ENCODE measurements at regions not wholly inside any gene's neighbourhood (a gene's known extent, or its start where the extent isn't known, plus 50 kb on each side); places are given as distances from the start of the nearest gene placed in this dataset.
"Not testable (repeated sequence)": the region's sequence is repeated elsewhere in the genome, so short reads cannot be mapped to it uniquely, and the experiment has no call there.

DNA sequence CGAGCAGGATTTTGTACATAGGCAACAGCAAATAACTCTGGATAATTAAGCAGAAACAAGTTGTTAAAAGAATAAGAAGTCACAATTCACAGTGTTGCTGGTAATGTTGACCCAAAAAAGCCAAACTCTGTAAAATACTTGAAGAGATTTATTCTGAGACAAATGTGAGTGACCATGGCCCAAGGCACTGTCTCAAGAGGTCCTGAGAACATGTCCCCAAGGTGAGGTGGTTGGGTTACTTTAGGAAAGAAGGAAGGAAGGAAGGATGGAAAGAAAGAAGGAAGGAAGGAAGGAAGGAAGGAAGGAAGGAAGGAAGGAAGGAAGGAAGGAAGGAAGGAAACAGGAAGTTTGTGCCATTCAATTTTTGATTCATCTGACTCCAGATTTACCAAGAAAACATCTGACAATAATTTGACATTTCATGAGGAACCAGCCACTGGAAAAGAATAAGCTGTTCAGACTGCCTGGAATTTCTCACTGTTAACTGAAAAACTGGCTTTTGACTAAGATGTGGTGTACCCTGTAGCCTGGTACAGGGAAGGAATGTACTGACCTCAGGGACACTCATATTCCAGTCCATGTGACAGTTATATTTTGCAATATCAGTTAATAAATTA lies 295.9 kb upstream of the TNC start:
- Histone ChIP-seq H3K79me2 (ENCODE audit: low read length) (no peaks in the 10 kb centered on the region), H2AFZ (ENCODE audit: low read depth, low read length) (no peak overlapping the region), H4K20me1 (ENCODE audit: insufficient read depth, low read length) (no peaks in the 10 kb centered on the region), H3K27me3 (ENCODE audit: low read depth, low read length) (no peaks in the 10 kb centered on the region), H3K36me3 (replicated peaks; ENCODE audit: low read depth, low read length) (peaks cover 20% of the 10 kb centered on the region), H3K27ac (ENCODE audit: low read length) (peak overlapping the region; percentile 96), H3K9ac (ENCODE audit: low read length) (peak overlapping the region; percentile 46; the same call in 1 of the 2 replicates), H3K4me2 (ENCODE audit: low read length) (peak overlapping the region; percentile 65), H3K4me3 (ENCODE audit: low read length) (peak overlapping the region; percentile 21; the same call in 1 of the 2 replicates), H3K4me1 (ENCODE audit: low read length) (peaks cover 64% of the 10 kb centered on the region), H3K9me3 (ENCODE audit: insufficient read depth, low read length) (peaks cover 3% of the 10 kb centered on the region; the same call in 1 of the 2 replicates)
- TF ChIP-seq, protein P1, sequence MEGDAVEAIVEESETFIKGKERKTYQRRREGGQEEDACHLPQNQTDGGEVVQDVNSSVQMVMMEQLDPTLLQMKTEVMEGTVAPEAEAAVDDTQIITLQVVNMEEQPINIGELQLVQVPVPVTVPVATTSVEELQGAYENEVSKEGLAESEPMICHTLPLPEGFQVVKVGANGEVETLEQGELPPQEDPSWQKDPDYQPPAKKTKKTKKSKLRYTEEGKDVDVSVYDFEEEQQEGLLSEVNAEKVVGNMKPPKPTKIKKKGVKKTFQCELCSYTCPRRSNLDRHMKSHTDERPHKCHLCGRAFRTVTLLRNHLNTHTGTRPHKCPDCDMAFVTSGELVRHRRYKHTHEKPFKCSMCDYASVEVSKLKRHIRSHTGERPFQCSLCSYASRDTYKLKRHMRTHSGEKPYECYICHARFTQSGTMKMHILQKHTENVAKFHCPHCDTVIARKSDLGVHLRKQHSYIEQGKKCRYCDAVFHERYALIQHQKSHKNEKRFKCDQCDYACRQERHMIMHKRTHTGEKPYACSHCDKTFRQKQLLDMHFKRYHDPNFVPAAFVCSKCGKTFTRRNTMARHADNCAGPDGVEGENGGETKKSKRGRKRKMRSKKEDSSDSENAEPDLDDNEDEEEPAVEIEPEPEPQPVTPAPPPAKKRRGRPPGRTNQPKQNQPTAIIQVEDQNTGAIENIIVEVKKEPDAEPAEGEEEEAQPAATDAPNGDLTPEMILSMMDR (IDR thresholded peaks at IDR 0.05; ENCODE audit: low read depth, low read length), result no peak
- no peak for TF ChIP-seq EZH2phosphoT487 (IDR thresholded peaks at IDR 0.05; ENCODE audit: low read depth)

DNA sequence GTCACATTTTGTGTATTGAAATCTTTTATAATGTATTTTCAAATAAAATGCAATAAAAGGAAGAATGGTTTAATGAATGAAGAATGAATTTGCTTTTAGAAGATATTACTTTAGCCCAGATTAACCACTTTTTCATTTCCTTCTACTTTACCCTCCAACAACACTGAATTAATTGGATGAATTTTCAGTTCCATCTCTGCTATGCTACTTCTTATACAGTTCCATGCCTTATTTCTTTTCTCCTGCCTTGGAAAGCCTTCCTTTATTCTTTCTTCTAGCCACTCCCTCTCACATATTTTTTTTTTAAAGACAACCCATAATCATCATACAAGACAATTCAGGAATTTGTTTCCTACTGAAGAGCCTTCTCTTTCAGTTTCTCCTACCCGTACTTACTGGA lies 296.6 kb upstream of the TNC start:
- Histone ChIP-seq H3K4me3 (ENCODE audit: low read length) (peak overlapping the region; percentile 5; the same call in 1 of the 2 replicates), H4K20me1 (ENCODE audit: insufficient read depth, low read length) (no peaks in the 10 kb centered on the region), H3K9ac (ENCODE audit: low read length) (peak overlapping the region; percentile 46; the same call in 1 of the 2 replicates), H3K9me3 (ENCODE audit: insufficient read depth, low read length) (peaks cover 3% of the 10 kb centered on the region; the same call in 1 of the 2 replicates), H3K27me3 (ENCODE audit: low read depth, low read length) (no peaks in the 10 kb centered on the region), H3K36me3 (replicated peaks; ENCODE audit: low read depth, low read length) (peaks cover 20% of the 10 kb centered on the region), H3K4me1 (ENCODE audit: low read length) (peaks cover 64% of the 10 kb centered on the region), H3K4me2 (ENCODE audit: low read length) (peak overlapping the region; percentile 65), H2AFZ (ENCODE audit: low read depth, low read length) (no peak overlapping the region), H3K79me2 (ENCODE audit: low read length) (no peaks in the 10 kb centered on the region), H3K27ac (ENCODE audit: low read length) (peak overlapping the region; percentile 96)
- TF ChIP-seq, protein P1 (IDR thresholded peaks at IDR 0.05; ENCODE audit: low read depth, low read length), result no peak
- no peak for TF ChIP-seq EZH2phosphoT487 (IDR thresholded peaks at IDR 0.05; ENCODE audit: low read depth)

DNA sequence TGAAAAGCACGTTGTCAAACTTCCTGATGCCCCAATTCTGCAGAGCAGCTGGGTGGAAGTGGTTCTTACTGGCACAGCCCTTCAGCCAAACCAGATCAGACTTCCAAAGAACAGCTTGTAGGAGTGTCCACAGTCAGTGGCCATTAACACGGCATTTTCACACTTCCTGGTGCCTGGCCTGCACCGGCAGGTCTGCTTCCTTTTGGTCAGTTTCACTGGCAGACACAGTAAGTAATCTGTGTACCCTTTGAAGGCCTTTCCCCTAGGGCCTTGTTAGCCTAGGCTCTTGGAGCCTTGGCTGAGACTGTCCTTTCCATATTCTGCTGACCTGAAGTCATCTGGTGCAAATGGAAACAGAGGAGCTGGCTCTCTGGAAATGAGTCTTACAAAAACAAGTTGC lies 297.5 kb upstream of the TNC start:
- Histone ChIP-seq H3K27me3 (ENCODE audit: low read depth, low read length) (no peaks in the 10 kb centered on the region), H3K4me2 (ENCODE audit: low read length) (peak overlapping the region; percentile 65), H3K4me1 (ENCODE audit: low read length) (peaks cover 64% of the 10 kb centered on the region), H3K27ac (ENCODE audit: low read length) (peak overlapping the region; percentile 96), H3K79me2 (ENCODE audit: low read length) (no peaks in the 10 kb centered on the region), H3K36me3 (replicated peaks; ENCODE audit: low read depth, low read length) (peaks cover 22% of the 10 kb centered on the region), H3K9ac (ENCODE audit: low read length) (peak overlapping the region; percentile 38), H2AFZ (ENCODE audit: low read depth, low read length) (peak overlapping the region; percentile 61), H4K20me1 (ENCODE audit: insufficient read depth, low read length) (no peaks in the 10 kb centered on the region), H3K4me3 (ENCODE audit: low read length) (peak overlapping the region; percentile 1; the same call in 1 of the 2 replicates), H3K9me3 (ENCODE audit: insufficient read depth, low read length) (peaks cover 6% of the 10 kb centered on the region; the same call in 1 of the 2 replicates)
- TF ChIP-seq EZH2phosphoT487 (IDR thresholded peaks at IDR 0.05; ENCODE audit: low read depth), result no peak
- TF ChIP-seq, protein P1 (IDR thresholded peaks at IDR 0.05; ENCODE audit: low read depth, low read length), result no peak

DNA sequence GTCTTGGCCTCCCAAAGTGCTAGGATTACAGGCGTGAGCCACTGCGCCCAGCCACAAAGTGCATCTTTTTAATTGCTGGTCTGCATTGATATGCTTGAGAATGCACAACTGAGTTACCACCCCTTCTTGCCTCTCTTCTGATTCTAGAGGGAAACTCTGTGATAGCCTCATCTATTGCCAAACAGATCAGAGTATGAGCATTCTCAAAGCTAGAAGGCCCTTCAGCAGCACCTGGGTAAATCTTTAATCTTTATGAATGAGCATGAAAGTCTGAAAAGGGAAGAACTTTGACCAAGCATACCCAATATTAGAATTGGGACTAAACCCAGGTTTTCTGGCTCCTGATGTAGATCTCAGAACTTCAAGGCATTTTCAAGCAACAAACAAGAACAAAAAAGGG lies 298.3 kb upstream of the TNC start:
- Histone ChIP-seq H3K9me3 (ENCODE audit: insufficient read depth, low read length) (peaks cover 12% of the 10 kb centered on the region; the same call in 1 of the 2 replicates), H3K79me2 (ENCODE audit: low read length) (no peaks in the 10 kb centered on the region), H3K36me3 (replicated peaks; ENCODE audit: low read depth, low read length) (peaks cover 22% of the 10 kb centered on the region), H3K4me2 (ENCODE audit: low read length) (peak overlapping the region; percentile 65), H3K27ac (ENCODE audit: low read length) (peak overlapping the region; percentile 96), H3K9ac (ENCODE audit: low read length) (peak overlapping the region; percentile 60; the same call in 1 of the 2 replicates), H3K4me3 (ENCODE audit: low read length) (peak overlapping the region; percentile 38; the same call in 1 of the 2 replicates), H4K20me1 (ENCODE audit: insufficient read depth, low read length) (no peaks in the 10 kb centered on the region), H3K27me3 (ENCODE audit: low read depth, low read length) (no peaks in the 10 kb centered on the region), H3K4me1 (ENCODE audit: low read length) (peaks cover 58% of the 10 kb centered on the region), H2AFZ (ENCODE audit: low read depth, low read length) (no peak overlapping the region)
- no peak for TF ChIP-seq EZH2phosphoT487 (IDR thresholded peaks at IDR 0.05; ENCODE audit: low read depth)
- TF ChIP-seq, protein P1 (IDR thresholded peaks at IDR 0.05; ENCODE audit: low read depth, low read length), result no peak

DNA sequence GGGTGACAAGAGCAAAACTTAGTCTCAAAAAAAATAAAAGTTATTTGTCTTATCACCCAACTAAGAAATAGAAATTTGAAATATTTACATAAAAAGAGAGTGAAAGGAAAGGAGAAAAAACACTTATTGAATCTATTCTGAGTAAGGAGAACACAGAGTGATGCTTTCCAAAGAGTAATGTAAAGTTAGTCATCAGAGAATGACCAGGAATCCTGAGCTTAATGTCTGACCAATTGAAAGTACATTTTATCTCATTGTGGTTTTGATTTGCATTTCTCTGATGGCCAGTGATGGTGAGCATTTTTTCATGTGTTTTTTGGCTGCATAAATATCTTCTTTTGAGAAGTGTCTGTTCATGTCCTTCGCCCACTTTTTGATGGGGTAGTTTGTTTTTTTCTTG lies 300.2 kb upstream of the TNC start:
- H3K79me2 ChIP-seq (ENCODE audit: low read length); H3K4me2 ChIP-seq (ENCODE audit: low read length); H3K4me3 ChIP-seq (ENCODE audit: low read length); H3K9ac ChIP-seq (ENCODE audit: low read length); H3K27me3 ChIP-seq (ENCODE audit: low read depth, low read length); H3K27ac ChIP-seq (ENCODE audit: low read length); H2AFZ ChIP-seq (ENCODE audit: low read depth, low read length); H4K20me1 ChIP-seq (ENCODE audit: insufficient read depth, low read length): not testable (repeated sequence)
- Histone ChIP-seq H3K4me1 (ENCODE audit: low read length) (peaks cover 43% of the 10 kb centered on the region), H3K9me3 (ENCODE audit: insufficient read depth, low read length) (peaks cover 14% of the 10 kb centered on the region; the same call in 1 of the 2 replicates), H3K36me3 (replicated peaks; ENCODE audit: low read depth, low read length) (peaks cover 11% of the 10 kb centered on the region)

Measured in OCI-LY3 (cell line).